ENCODE measurements at regions not wholly inside any gene's neighbourhood (a gene's known extent, or its start where the extent isn't known, plus 50 kb on each side); places are given as distances from the start of the nearest gene placed in this dataset.

GRCh38 chr21:25385341-25385740 lies 221.9 kb downstream of the MRPL39 start:
- TF ChIP-seq, protein P1, sequence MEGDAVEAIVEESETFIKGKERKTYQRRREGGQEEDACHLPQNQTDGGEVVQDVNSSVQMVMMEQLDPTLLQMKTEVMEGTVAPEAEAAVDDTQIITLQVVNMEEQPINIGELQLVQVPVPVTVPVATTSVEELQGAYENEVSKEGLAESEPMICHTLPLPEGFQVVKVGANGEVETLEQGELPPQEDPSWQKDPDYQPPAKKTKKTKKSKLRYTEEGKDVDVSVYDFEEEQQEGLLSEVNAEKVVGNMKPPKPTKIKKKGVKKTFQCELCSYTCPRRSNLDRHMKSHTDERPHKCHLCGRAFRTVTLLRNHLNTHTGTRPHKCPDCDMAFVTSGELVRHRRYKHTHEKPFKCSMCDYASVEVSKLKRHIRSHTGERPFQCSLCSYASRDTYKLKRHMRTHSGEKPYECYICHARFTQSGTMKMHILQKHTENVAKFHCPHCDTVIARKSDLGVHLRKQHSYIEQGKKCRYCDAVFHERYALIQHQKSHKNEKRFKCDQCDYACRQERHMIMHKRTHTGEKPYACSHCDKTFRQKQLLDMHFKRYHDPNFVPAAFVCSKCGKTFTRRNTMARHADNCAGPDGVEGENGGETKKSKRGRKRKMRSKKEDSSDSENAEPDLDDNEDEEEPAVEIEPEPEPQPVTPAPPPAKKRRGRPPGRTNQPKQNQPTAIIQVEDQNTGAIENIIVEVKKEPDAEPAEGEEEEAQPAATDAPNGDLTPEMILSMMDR (conservative IDR thresholded peaks at IDR 0.05; ENCODE audit: low read depth, low read length) = no peak
- H3K4me3 ChIP-seq (ENCODE audit: low read length) = no peak overlapping the region
- no peak for DNase-seq (ENCODE audit: low read depth)

GRCh38 chr21:25384782-25385181 lies 222.5 kb downstream of the MRPL39 start:
- TF ChIP-seq, protein P1 (conservative IDR thresholded peaks at IDR 0.05; ENCODE audit: low read depth, low read length) = no peak
- no peak overlapping the region for H3K4me3 ChIP-seq (ENCODE audit: low read length)
- no peak for DNase-seq (ENCODE audit: low read depth)

DNA sequence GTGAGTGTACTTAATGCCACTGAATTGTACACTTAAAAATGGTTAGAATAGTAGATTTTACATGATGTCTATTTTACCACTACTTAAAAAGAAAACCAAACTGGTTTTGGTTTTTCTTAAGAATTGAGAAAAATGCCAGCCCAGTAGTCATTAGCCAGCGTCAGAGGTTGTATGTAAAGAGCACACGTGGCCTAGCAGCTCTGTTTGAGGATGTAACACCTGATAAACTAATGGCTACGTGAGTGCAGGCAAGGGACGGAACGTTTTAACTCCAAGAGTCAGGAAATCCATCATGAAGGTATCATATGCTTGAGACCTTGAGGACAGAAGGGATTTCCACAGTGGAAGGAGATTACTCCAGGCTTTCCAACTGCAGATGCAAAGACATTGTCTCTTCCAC lies 223.7 kb downstream of the MRPL39 start:
- no peak for DNase-seq (ENCODE audit: low read depth)
- no peak overlapping the region for H3K4me3 ChIP-seq (ENCODE audit: low read length)
- TF ChIP-seq, protein P1 (conservative IDR thresholded peaks at IDR 0.05; ENCODE audit: low read depth, low read length) = no peak

- H3K4me3 ChIP-seq (ENCODE audit: low read length) = no peak overlapping the region
- TF ChIP-seq, protein P1 (conservative IDR thresholded peaks at IDR 0.05; ENCODE audit: low read depth, low read length) = no peak
- no peak for DNase-seq (ENCODE audit: low read depth)
Measured at GRCh38 chr21:25381936-25382452, 225.3 kb downstream of the MRPL39 start.

DNA sequence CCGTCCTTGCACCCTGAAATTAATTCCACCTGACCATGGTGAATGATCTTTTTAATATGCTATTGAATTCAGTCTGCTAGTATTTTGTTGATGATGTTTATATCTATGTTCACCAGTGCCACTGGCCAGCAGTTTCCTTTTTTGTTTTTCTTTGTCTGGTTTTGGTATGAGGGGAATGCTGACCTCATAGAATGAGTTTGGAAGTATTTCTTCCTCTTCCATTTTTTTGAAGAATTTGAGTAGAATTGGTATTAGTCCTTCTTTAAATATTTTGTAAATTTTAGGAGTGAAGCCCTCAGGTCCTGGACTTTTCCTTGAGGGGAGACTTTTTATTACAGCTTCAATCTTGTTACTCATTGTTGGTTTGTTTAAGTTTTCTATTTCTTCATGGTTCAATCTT lies 231.6 kb downstream of the MRPL39 start:
- TF ChIP-seq, protein P1 (conservative IDR thresholded peaks at IDR 0.05; ENCODE audit: low read depth, low read length) = no peak
- H3K4me3 ChIP-seq (ENCODE audit: low read length) = no peak overlapping the region
- DNase-seq (ENCODE audit: low read depth) = no peak

GRCh38 chr21:25373126-25374082 lies 233.9 kb downstream of the MRPL39 start:
- TF ChIP-seq, protein P1 (conservative IDR thresholded peaks at IDR 0.05; ENCODE audit: low read depth, low read length) = no peak
- no peak for DNase-seq (ENCODE audit: low read depth)
- H3K4me3 ChIP-seq (ENCODE audit: low read length) = no peak overlapping the region

Data from retinal pigment epithelial cell (primary cell).